Fibroblast of lung (primary cell): ENCODE measurements at regions not wholly inside any gene's neighbourhood (a gene's known extent, or its start where the extent isn't known, plus 50 kb on each side); places are given as distances from the start of the nearest gene placed in this dataset.
"Not testable (repeated sequence)": the region's sequence is repeated elsewhere in the genome, so short reads cannot be mapped to it uniquely, and the experiment has no call there.

Source experiments
- DNase-seq, 2 donors: peaks; one replicate each; pipeline versions ENCODE4 v3.0.0 to v3.0.0-alpha.2; 2010; ENCODE audit warnings: low read depth in 2 of 2
- H2AFZ ChIP-seq: 2 replicates; pipeline ENCODE4 v1.5.1; 2012; ENCODE audit warnings: low read length, control low read depth, inconsistent platforms
- H3K27ac ChIP-seq: 2 replicates; pipeline ENCODE4 v1.5.1; 2011; ENCODE audit warnings: low read length, control low read depth; ENCODE audit not compliant: insufficient read depth
- H3K27me3 ChIP-seq: 2 replicates; pipeline ENCODE4 v1.5.1; 2011; ENCODE audit warnings: mild to moderate bottlenecking, low read length; ENCODE audit not compliant: control insufficient read depth, insufficient read depth
- H3K36me3 ChIP-seq: 2 replicates; pipeline ENCODE4 v1.5.1; 2011; ENCODE audit warnings: low read length; ENCODE audit not compliant: control insufficient read depth, insufficient read depth
- H3K4me1 ChIP-seq: 2 replicates; pipeline ENCODE4 v1.5.1; 2011; ENCODE audit warnings: low read length; ENCODE audit not compliant: control insufficient read depth, insufficient read depth; ENCODE audit errors: extremely low read depth
- H3K4me2 ChIP-seq: 2 replicates; pipeline ENCODE4 v1.5.1; 2011; ENCODE audit warnings: low read length, control low read depth; ENCODE audit not compliant: insufficient read depth; ENCODE audit errors: extremely low read depth
- H3K4me3 ChIP-seq, 4 experiments: fragments of 200-600 bp in 1 of 4; sonication (generic) in 1 of 4; replicated peaks in 1 of 4; 2 replicates each; pipeline ENCODE4 v1.5.1; 2011 to 2016; ENCODE audit warnings: low read length in 4 of 4, low read depth in 3 of 4, mild to moderate bottlenecking in 3 of 4, control low read depth in 2 of 4, inconsistent platforms in 1 of 4, mixed read lengths in 1 of 4; ENCODE audit not compliant: insufficient read depth in 1 of 4; ENCODE audit errors: control extremely low read depth in 1 of 4
- H3K79me2 ChIP-seq: 2 replicates; pipeline ENCODE4 v1.5.1; 2012; ENCODE audit warnings: mild to moderate bottlenecking, low read length, inconsistent platforms; ENCODE audit not compliant: control insufficient read depth, insufficient read depth
- H3K9ac ChIP-seq: 2 replicates; pipeline ENCODE4 v1.5.1; 2011; ENCODE audit warnings: mild to moderate bottlenecking, low read length, control low read depth; ENCODE audit not compliant: insufficient read depth
- H3K9me3 ChIP-seq: 2 replicates; pipeline ENCODE4 v1.5.1; 2012; ENCODE audit warnings: low read depth, low read length; ENCODE audit not compliant: control insufficient read depth, insufficient read depth
- H4K20me1 ChIP-seq: 2 replicates; pipeline ENCODE4 v1.5.1; 2011; ENCODE audit warnings: low read length; ENCODE audit not compliant: control insufficient read depth, insufficient read depth; ENCODE audit errors: extremely low read depth
- CTCF ChIP-seq, 2 donors: IDR thresholded peaks in 1 of 2; conservative IDR thresholded peaks in 1 of 2; 1 replicate in 1 of 2; 2 replicates in 1 of 2; pipeline ENCODE4 v1.5.1; 2011 to 2012; ENCODE audit warnings: low read length in 2 of 2, control low read depth in 1 of 2, inconsistent platforms in 1 of 2, low read depth in 1 of 2, mild to moderate bottlenecking in 1 of 2
- EZH2 ChIP-seq: IDR thresholded peaks from 2 replicates; pipeline ENCODE4 v1.5.1; 2012; ENCODE audit warnings: low read length, control low read depth, mild to moderate bottlenecking; ENCODE audit errors: missing control alignments

DNA sequence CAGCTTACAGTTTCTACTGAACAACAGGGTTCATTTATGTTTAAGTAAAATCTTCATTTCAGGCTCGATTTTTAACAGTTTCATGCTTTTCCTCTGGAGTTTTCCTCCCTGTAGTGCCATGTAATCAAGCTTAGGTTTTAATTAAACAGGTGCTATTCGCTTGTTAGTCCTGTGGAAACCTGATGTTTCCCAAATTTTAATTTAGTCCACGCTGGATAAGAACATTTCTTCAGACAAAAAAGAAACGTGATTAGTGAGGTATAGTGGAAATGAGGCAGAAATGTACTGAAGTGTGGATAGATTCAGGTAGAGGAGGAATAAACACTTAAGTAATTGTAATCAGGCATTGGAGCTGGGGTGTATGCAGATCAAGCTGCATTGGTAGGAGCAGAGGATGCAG, 1217.5 kb downstream of the AACS start:
- H3K9ac ChIP-seq, result no peak overlapping the region
- no peaks in the 10 kb centered on the region for H3K36me3 ChIP-seq
- TF ChIP-seq EZH2, result no peak
- no peak for TF ChIP-seq CTCF (conservative IDR thresholded peaks at IDR 0.05 in 1 of 2, IDR thresholded peaks at IDR 0.05 in 1 of 2; ENCODE audit: low read depth in 1 of 2, low read length in 2 of 2)
- no peak overlapping the region for H2AFZ ChIP-seq
- DNase-seq, result no peak
- no peak overlapping the region for H3K4me3 ChIP-seq
- H3K9me3 ChIP-seq, result no peaks in the 10 kb centered on the region
- H3K27me3 ChIP-seq, result no peaks in the 10 kb centered on the region
- H3K4me1 ChIP-seq, result no peaks in the 10 kb centered on the region
- no peak overlapping the region for H3K27ac ChIP-seq
- H3K4me2 ChIP-seq, result no peak overlapping the region
- no peaks in the 10 kb centered on the region for H3K79me2 ChIP-seq
- no peaks in the 10 kb centered on the region for H4K20me1 ChIP-seq

GRCh38 chr12:126286203-126286602, 1221.0 kb downstream of the AACS start:
- no peak overlapping the region for H3K27ac ChIP-seq
- H3K27me3 ChIP-seq, result no peaks in the 10 kb centered on the region
- no peak for DNase-seq
- H3K4me2 ChIP-seq, result no peak overlapping the region
- H4K20me1 ChIP-seq, result no peaks in the 10 kb centered on the region
- H3K4me3 ChIP-seq, result no peak overlapping the region
- H3K36me3 ChIP-seq, result no peaks in the 10 kb centered on the region
- H3K9ac ChIP-seq, result no peak overlapping the region
- H3K79me2 ChIP-seq, result no peaks in the 10 kb centered on the region
- TF ChIP-seq CTCF (conservative IDR thresholded peaks at IDR 0.05 in 1 of 2, IDR thresholded peaks at IDR 0.05 in 1 of 2; ENCODE audit: low read depth in 1 of 2, low read length in 2 of 2) (no peak), EZH2 (no peak)
- no peaks in the 10 kb centered on the region for H3K4me1 ChIP-seq
- H3K9me3 ChIP-seq, result no peaks in the 10 kb centered on the region
- no peak overlapping the region for H2AFZ ChIP-seq

- Histone ChIP-seq H3K79me2 (no peaks in the 10 kb centered on the region), H3K4me2 (no peak overlapping the region), H3K36me3 (no peaks in the 10 kb centered on the region), H3K9me3 (no peaks in the 10 kb centered on the region), H4K20me1 (no peaks in the 10 kb centered on the region), H2AFZ (no peak overlapping the region), H3K9ac (no peak overlapping the region), H3K4me1 (no peaks in the 10 kb centered on the region), H3K27me3 (no peaks in the 10 kb centered on the region), H3K27ac (no peak overlapping the region), H3K4me3 (no peak overlapping the region)
- TF ChIP-seq CTCF (conservative IDR thresholded peaks at IDR 0.05 in 1 of 2, IDR thresholded peaks at IDR 0.05 in 1 of 2; ENCODE audit: low read depth in 1 of 2, low read length in 2 of 2), result no peak
- no peak for TF ChIP-seq EZH2
- DNase-seq, result no peak
These were observed 1225.2 kb downstream of the AACS start for GRCh38 chr12:126290456-126290855.

- H3K4me1 ChIP-seq, H4K20me1 ChIP-seq, H3K9me3 ChIP-seq, H3K27ac ChIP-seq, H3K36me3 ChIP-seq, H2AFZ ChIP-seq, H3K27me3 ChIP-seq, H3K79me2 ChIP-seq, H3K9ac ChIP-seq, DNase-seq, H3K4me3 ChIP-seq, H3K4me2 ChIP-seq: not testable (repeated sequence)
These were observed 1226.8 kb downstream of the AACS start for GRCh38 chr12:126291987-126292386.
